GM19023 (cell line): ENCODE measurements at regions not wholly inside any gene's neighbourhood (a gene's known extent, or its start where the extent isn't known, plus 50 kb on each side); places are given as distances from the start of the nearest gene placed in this dataset.

ENCODE experiments used
- ATAC-seq: cut with Tn5 transposase; IDR thresholded peaks from one replicate; pipeline ENCODE4 v1.9.1; 2021; ENCODE audit warnings: mild to moderate bottlenecking, moderate library complexity; ENCODE audit not compliant: unreplicated experiment

DNA sequence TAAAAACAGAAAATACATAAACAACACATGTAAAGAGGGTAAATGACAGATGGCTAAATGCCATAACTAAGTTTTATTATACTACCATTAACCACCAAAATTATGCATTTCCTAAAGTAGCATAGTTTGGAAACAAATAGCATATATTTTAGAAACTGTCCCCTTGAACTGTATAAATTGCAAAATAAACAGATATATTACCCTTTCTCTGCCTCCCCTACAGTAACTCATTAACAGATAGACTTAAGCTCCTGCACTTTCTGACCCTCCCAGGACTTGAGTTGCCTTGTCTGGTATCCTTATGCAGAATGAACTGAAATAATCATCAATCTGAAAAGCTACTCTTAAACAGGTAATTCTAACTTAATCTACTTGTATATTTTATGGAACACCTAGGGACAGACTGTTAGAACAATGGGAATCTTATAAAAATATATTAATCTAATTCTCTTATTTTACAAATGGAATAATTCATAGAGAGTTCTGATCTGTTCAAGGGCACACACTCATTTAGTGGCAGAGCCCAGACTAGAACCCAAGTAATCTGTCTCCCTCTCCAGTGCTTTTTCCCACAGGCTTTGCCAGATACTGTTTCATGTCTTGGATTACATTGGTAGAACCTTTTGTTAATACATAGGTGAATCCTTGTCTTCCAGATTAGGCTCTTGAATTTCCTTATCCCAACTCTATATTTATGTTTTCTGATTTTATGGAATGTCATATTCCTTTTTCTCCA, 50.6 kb upstream of the LOC128125822 start:
- no peak for ATAC-seq
